ENCODE measurements at regions not wholly inside any gene's neighbourhood (a gene's known extent, or its start where the extent isn't known, plus 50 kb on each side); places are given as distances from the start of the nearest gene placed in this dataset.

- Mint-ChIP-seq H3K4me1 (no peaks in the 10 kb centered on the region), H3K27me3 (no peaks in the 10 kb centered on the region), H3K27ac (no peak overlapping the region), H3K9me3 (ENCODE audit: insufficient read depth) (peaks cover 3% of the 10 kb centered on the region), H3K4me3 (no peak overlapping the region)
- Histone ChIP-seq H3K4me3 (ENCODE audit: control extremely low read depth in 1 of 5, extremely low read depth in 1 of 5, insufficient read depth in 1 of 5, low read depth in 2 of 5, low read length in 4 of 5) (no peak overlapping the region), H3K4me1 (ENCODE audit: control insufficient read depth in 2 of 2, insufficient read depth in 2 of 2, low read length in 2 of 2) (no peaks in the 10 kb centered on the region), H2AFZ (ENCODE audit: insufficient read depth, low read depth, low read length, poor library complexity, severe bottlenecking) (no peak overlapping the region), H3K27ac (ENCODE audit: low read length in 2 of 2) (no peak overlapping the region), H4K20me1 (ENCODE audit: control insufficient read depth, insufficient read depth, low read length, poor library complexity, severe bottlenecking) (no peaks in the 10 kb centered on the region), H3K9ac (ENCODE audit: low read length) (no peak overlapping the region), H3K4me2 (replicated peaks; ENCODE audit: low read depth, low read length, poor library complexity, severe bottlenecking) (no peak overlapping the region), H3K79me2 (ENCODE audit: control insufficient read depth, insufficient read depth, low read length) (no peaks in the 10 kb centered on the region), H3K9me3 (ENCODE audit: control extremely low read depth in 1 of 3, control insufficient read depth in 2 of 3, insufficient read depth in 1 of 3, low read length in 2 of 3) (peaks cover 0 to 3% (median 0%) of the 10 kb centered on the region in 3 donors), H3K27me3 (replicated peaks in 1 of 4; ENCODE audit: control extremely low read depth in 1 of 4, control insufficient read depth in 3 of 4, insufficient read depth in 4 of 4, low read length in 3 of 4) (no peaks in the 10 kb centered on the region), H3K36me3 (replicated peaks in 1 of 2; ENCODE audit: control extremely low read depth in 1 of 2, control insufficient read depth in 1 of 2, extremely low read depth in 1 of 2, insufficient read depth in 2 of 2, low read length in 1 of 2) (no peaks in the 10 kb centered on the region)
- ChIA-PET CTCF (no interaction called here), POLR2A (no interaction called here)
- TF ChIP-seq EZH2 (IDR thresholded peaks at IDR 0.05; ENCODE audit: borderline replicate concordance, insufficient read depth, low read depth, low read length, poor library complexity, severe bottlenecking): no peak
- no peak for TF ChIP-seq CTCF (IDR thresholded peaks at IDR 0.05)
- intact Hi-C loops (cut with micrococcal nuclease): no loop called here
- ATAC-seq (ENCODE audit: low read depth): no peak
- DNase-seq: no peak
Measured at GRCh38 chr2:49294225-49294624, 139.9 kb upstream of the FSHR start.

DNA sequence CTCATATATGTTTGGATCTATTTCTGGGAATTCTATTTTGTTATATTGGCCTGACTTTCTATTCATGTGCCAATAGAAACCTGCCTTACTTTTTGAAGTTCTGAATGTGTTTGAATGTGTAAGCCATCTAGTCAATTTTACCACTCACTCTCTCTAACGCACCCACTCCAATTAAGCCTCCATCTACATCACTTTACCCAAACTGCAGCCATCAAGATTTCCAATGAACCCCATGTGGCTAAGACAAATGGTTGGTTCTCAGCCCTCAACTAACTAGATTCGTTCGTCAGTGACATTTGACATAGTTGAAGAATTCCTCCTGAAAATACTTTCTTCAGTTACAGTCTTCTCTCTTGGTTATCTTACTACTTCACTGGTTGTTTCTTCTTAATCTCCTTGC, 137.3 kb upstream of the FSHR start:
- H3K4me3 ChIP-seq (ENCODE audit: control extremely low read depth in 1 of 5, extremely low read depth in 1 of 5, insufficient read depth in 1 of 5, low read depth in 2 of 5, low read length in 4 of 5): no peak overlapping the region
- no peaks in the 10 kb centered on the region for H3K79me2 ChIP-seq (ENCODE audit: control insufficient read depth, insufficient read depth, low read length)
- no peak overlapping the region for H3K4me2 ChIP-seq (replicated peaks; ENCODE audit: low read depth, low read length, poor library complexity, severe bottlenecking)
- no peaks in the 10 kb centered on the region for H3K9me3 ChIP-seq (ENCODE audit: control extremely low read depth in 1 of 3, control insufficient read depth in 2 of 3, insufficient read depth in 1 of 3, low read length in 2 of 3)
- H3K9ac ChIP-seq (ENCODE audit: low read length): no peak overlapping the region
- Mint-ChIP-seq H3K9me3 (ENCODE audit: insufficient read depth) (peaks cover 3% of the 10 kb centered on the region), H3K4me1 (no peaks in the 10 kb centered on the region), H3K27me3 (no peaks in the 10 kb centered on the region), H3K4me3 (no peak overlapping the region), H3K27ac (no peak overlapping the region)
- no peaks in the 10 kb centered on the region for H3K27me3 ChIP-seq (replicated peaks in 1 of 4; ENCODE audit: control extremely low read depth in 1 of 4, control insufficient read depth in 3 of 4, insufficient read depth in 4 of 4, low read length in 3 of 4)
- no peak overlapping the region for H3K27ac ChIP-seq (ENCODE audit: low read length in 2 of 2)
- ATAC-seq (ENCODE audit: low read depth): no peak
- H2AFZ ChIP-seq (ENCODE audit: insufficient read depth, low read depth, low read length, poor library complexity, severe bottlenecking): no peak overlapping the region
- no peaks in the 10 kb centered on the region for H3K36me3 ChIP-seq (replicated peaks in 1 of 2; ENCODE audit: control extremely low read depth in 1 of 2, control insufficient read depth in 1 of 2, extremely low read depth in 1 of 2, insufficient read depth in 2 of 2, low read length in 1 of 2)
- intact Hi-C loops (cut with micrococcal nuclease): no loop called here
- WGBS (ENCODE audit: insufficient coverage): 90% methylated on average over 3 of the region's 3 CpGs
- TF ChIP-seq EZH2 (IDR thresholded peaks at IDR 0.05; ENCODE audit: borderline replicate concordance, insufficient read depth, low read depth, low read length, poor library complexity, severe bottlenecking): no peak
- TF ChIP-seq CTCF (IDR thresholded peaks at IDR 0.05): no peak
- POLR2A ChIA-PET: no interaction called here
- H3K4me1 ChIP-seq (ENCODE audit: control insufficient read depth in 2 of 2, insufficient read depth in 2 of 2, low read length in 2 of 2): no peaks in the 10 kb centered on the region
- CTCF ChIA-PET: no interaction called here
- DNase-seq: no peak
- H4K20me1 ChIP-seq (ENCODE audit: control insufficient read depth, insufficient read depth, low read length, poor library complexity, severe bottlenecking): no peaks in the 10 kb centered on the region

Data from B cell (primary cell).